ENCODE measurements at regions not wholly inside any gene's neighbourhood (a gene's known extent, or its start where the extent isn't known, plus 50 kb on each side); places are given as distances from the start of the nearest gene placed in this dataset.

- no peaks in the 10 kb centered on the region for H3K27me3 ChIP-seq (ENCODE audit: insufficient read depth, low read length)
- no peak overlapping the region for H2AFZ ChIP-seq (ENCODE audit: low read length)
These were observed 322.6 kb downstream of the RBM43 start for GRCh38 chr2:150939087-150939486.

More at GRCh38 chr2:150939087-150939486, 322.6 kb downstream of the RBM43 start:
- H3K4ac ChIP-seq (ENCODE audit: low read depth, low read length) = no peak overlapping the region
- no peak overlapping the region for H3K4me2 ChIP-seq (ENCODE audit: insufficient read depth, insufficient read length, low read length)
- no peaks in the 10 kb centered on the region for H3K27me3 Mint-ChIP-seq (ENCODE audit: low read depth)
- H4K91ac ChIP-seq (ENCODE audit: insufficient read length, low read depth, low read length) = no peak overlapping the region
- H3K79me2 ChIP-seq (ENCODE audit: insufficient read depth, low read length) = no peaks in the 10 kb centered on the region
- H4K5ac ChIP-seq (ENCODE audit: insufficient read length, low read depth, low read length) = no peak overlapping the region
- H2BK120ac ChIP-seq (ENCODE audit: low read depth, low read length, poor library complexity, severe bottlenecking) = no peak overlapping the region
- H3K9me3 ChIP-seq (ENCODE audit: control insufficient read depth, low read depth, low read length) = no peaks in the 10 kb centered on the region
- H2BK5ac ChIP-seq (ENCODE audit: insufficient read length, low read length) = no peak overlapping the region
- no CpG with 5 or more reads among the region's 3 CpGs for WGBS (ENCODE audit: extremely low coverage, insufficient read length, low lambda C conversion rate)
- no peak overlapping the region for H3T11ph ChIP-seq (ENCODE audit: low read length)
- H4K8ac ChIP-seq (replicated peaks; ENCODE audit: insufficient read length, low read depth, low read length) = no peak overlapping the region
- no peaks in the 10 kb centered on the region for H4K20me1 ChIP-seq (ENCODE audit: control insufficient read depth, insufficient read depth, insufficient read length)
- no peak overlapping the region for H3K9ac ChIP-seq (ENCODE audit: extremely low read depth, insufficient read length, low read length)
- H3K9me3 Mint-ChIP-seq = peaks cover 4 to 8% of the 10 kb centered on the region in 2 experiments
- no peak overlapping the region for H2BK12ac ChIP-seq (ENCODE audit: insufficient read length, low read depth, low read length)
- no peak overlapping the region for H2AK5ac ChIP-seq (ENCODE audit: insufficient read length, low read length)
- DNase-seq = no peak
- peaks cover 4 to 6% of the 10 kb centered on the region in 2 experiments; a peak in 2 of 4 replicates for H3K4me1 Mint-ChIP-seq
- no peak overlapping the region for H3K23ac ChIP-seq (ENCODE audit: insufficient read length, low read depth, low read length)
- no peak overlapping the region for H3K4me3 Mint-ChIP-seq
- TF ChIP-seq, protein P1, sequence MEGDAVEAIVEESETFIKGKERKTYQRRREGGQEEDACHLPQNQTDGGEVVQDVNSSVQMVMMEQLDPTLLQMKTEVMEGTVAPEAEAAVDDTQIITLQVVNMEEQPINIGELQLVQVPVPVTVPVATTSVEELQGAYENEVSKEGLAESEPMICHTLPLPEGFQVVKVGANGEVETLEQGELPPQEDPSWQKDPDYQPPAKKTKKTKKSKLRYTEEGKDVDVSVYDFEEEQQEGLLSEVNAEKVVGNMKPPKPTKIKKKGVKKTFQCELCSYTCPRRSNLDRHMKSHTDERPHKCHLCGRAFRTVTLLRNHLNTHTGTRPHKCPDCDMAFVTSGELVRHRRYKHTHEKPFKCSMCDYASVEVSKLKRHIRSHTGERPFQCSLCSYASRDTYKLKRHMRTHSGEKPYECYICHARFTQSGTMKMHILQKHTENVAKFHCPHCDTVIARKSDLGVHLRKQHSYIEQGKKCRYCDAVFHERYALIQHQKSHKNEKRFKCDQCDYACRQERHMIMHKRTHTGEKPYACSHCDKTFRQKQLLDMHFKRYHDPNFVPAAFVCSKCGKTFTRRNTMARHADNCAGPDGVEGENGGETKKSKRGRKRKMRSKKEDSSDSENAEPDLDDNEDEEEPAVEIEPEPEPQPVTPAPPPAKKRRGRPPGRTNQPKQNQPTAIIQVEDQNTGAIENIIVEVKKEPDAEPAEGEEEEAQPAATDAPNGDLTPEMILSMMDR (conservative IDR thresholded peaks at IDR 0.05) = no peak
- peaks cover 4 to 6% (median 5%) of the 10 kb centered on the region in 3 experiments for H3K36me3 Mint-ChIP-seq (ENCODE audit: insufficient read depth in 1 of 3, low read depth in 3 of 3)
- H3K27ac Mint-ChIP-seq = no peak overlapping the region; a peak in 1 of 7 replicates
- H3K27ac ChIP-seq (ENCODE audit: insufficient read length, low read depth, low read length) = no peak overlapping the region
- no peaks in the 10 kb centered on the region; the same call in 1 of the 2 replicates for H3K4me1 ChIP-seq (ENCODE audit: insufficient read depth, low read length)
- no peaks in the 10 kb centered on the region for H3K23me2 ChIP-seq (ENCODE audit: insufficient read length, low read depth, low read length, poor library complexity, severe bottlenecking)
- H3K79me1 ChIP-seq (ENCODE audit: insufficient read depth, low read depth, low read length, poor library complexity, severe bottlenecking) = no peaks in the 10 kb centered on the region
- no peak overlapping the region for H3K18ac ChIP-seq (ENCODE audit: insufficient read length, low read depth, low read length)
- H3K56ac ChIP-seq (ENCODE audit: insufficient read length, low read depth, low read length) = no peak overlapping the region
- no peak overlapping the region for H3K14ac ChIP-seq (ENCODE audit: insufficient read depth, low read length)
- no peak overlapping the region for H2BK20ac ChIP-seq (ENCODE audit: low read depth, low read length, poor library complexity, severe bottlenecking)
- no peak overlapping the region for H2BK15ac ChIP-seq (ENCODE audit: low read depth, low read length)

All from H9 (cell line).